HepG2 (cell line): ENCODE measurements at regions not wholly inside any gene's neighbourhood (a gene's known extent, or its start where the extent isn't known, plus 50 kb on each side); places are given as distances from the start of the nearest gene placed in this dataset.

Source experiments
- ATM ChIP-seq: fragments of 450-650 bp; IDR thresholded peaks from 2 replicates; pipeline ENCODE4 v1.7.1; 2017; ENCODE audit warnings: mild to moderate bottlenecking, borderline replicate concordance
- ELF3 ChIP-seq: IDR thresholded peaks from 2 replicates; pipeline ENCODE4 v1.6.1; 2016; ENCODE audit warnings: missing genetic modification reagents, missing compliant biosample characterization
- FOXK2 ChIP-seq: fragments of 450-650 bp; IDR thresholded peaks from 2 replicates; pipeline ENCODE4 v1.6.1; 2016
- KLF11 ChIP-seq: IDR thresholded peaks from 2 replicates; pipeline ENCODE4 v1.6.1; 2016; ENCODE audit warnings: missing compliant biosample characterization
- MAFK ChIP-seq, 2 experiments: IDR thresholded peaks in 1 of 2; conservative IDR thresholded peaks in 1 of 2; 2 replicates each; pipeline ENCODE4 v1.6.1; 2011; ENCODE audit warnings: improper control_type of control experiment in 2 of 2, low read length in 2 of 2
- MBD4 ChIP-seq: IDR thresholded peaks from 2 replicates; pipeline ENCODE4 v1.6.1; 2012; ENCODE audit warnings: low read length, inconsistent platforms, borderline replicate concordance
- NR0B2 ChIP-seq: sonication (generic); formaldehyde crosslinking; IDR thresholded peaks from 2 replicates; pipeline ENCODE4 v1.4.0; 2020; ENCODE audit warnings: mild to moderate bottlenecking, missing genetic modification reagents
- ZBTB33 ChIP-seq: sonication (generic); formaldehyde crosslinking; IDR thresholded peaks from 2 replicates; pipeline ENCODE4 v1.4.0; 2020; ENCODE audit warnings: missing genetic modification reagents
- ZHX2 ChIP-seq, 2 experiments: sonication (generic) in 1 of 2; formaldehyde crosslinking in 1 of 2; IDR thresholded peaks; 2 replicates each; pipeline versions ENCODE4 v1.6.1 to v1.9.0; 2014 to 2022; ENCODE audit warnings: antibody characterized with exemption in 1 of 2, borderline replicate concordance in 1 of 2, inconsistent platforms in 1 of 2, low read depth in 1 of 2, missing genetic modification reagents in 1 of 2
- ZKSCAN8 ChIP-seq: IDR thresholded peaks from 2 replicates; pipeline ENCODE4 v1.6.1; 2016; ENCODE audit warnings: borderline replicate concordance, missing genetic modification reagents, missing compliant biosample characterization
- ZNF18 ChIP-seq: sonication (generic); formaldehyde crosslinking; IDR thresholded peaks from 2 replicates; pipeline ENCODE4 v1.8.0; 2022; ENCODE audit warnings: mild to moderate bottlenecking, missing genetic modification reagents; ENCODE audit not compliant: insufficient replicate concordance
- ZNF33B ChIP-seq: sonication (generic); formaldehyde crosslinking; IDR thresholded peaks from 2 replicates; pipeline ENCODE4 v1.5.1; 2020; ENCODE audit warnings: mild to moderate bottlenecking, missing genetic modification reagents
- ZNF737 ChIP-seq: sonication (generic); formaldehyde crosslinking; IDR thresholded peaks from 2 replicates; pipeline ENCODE4 v1.5.0; 2020; ENCODE audit warnings: missing genetic modification reagents, mild to moderate bottlenecking, borderline replicate concordance
- ZNF800 ChIP-seq: sonication (generic); formaldehyde crosslinking; IDR thresholded peaks from 2 replicates; pipeline ENCODE4 v1.4.0; 2020; ENCODE audit warnings: missing genetic modification reagents

- no peak for TF ChIP-seq ZBTB33 (CRISPR knock-in tag)
- 0 out of 4 replicates have a peak, but pooled peaks of 1 of the 2 experiments have one; percentile 0 for TF ChIP-seq MAFK (conservative IDR thresholded peaks at IDR 0.05 in 1 of 2, IDR thresholded peaks at IDR 0.05 in 1 of 2; ENCODE audit: low read length in 2 of 2)
- no peak for TF ChIP-seq ATM
- TF ChIP-seq KLF11 (CRISPR knock-in tag) = no peak
- 0 out of 2 replicates have a peak, but pooled peaks have one; percentile 31 for TF ChIP-seq ZNF33B (CRISPR knock-in tag)
- TF ChIP-seq ELF3 (CRISPR knock-in tag) = no peak
- no peak for TF ChIP-seq ZNF18 (CRISPR knock-in tag)
- no peak for TF ChIP-seq MBD4
- 0 out of 2 replicates have a peak, but pooled peaks have one; percentile 21 for TF ChIP-seq ZKSCAN8
- no peak for TF ChIP-seq ZNF737 (CRISPR knock-in tag)
- TF ChIP-seq NR0B2 = no peak
- no peak for TF ChIP-seq ZHX2 (IDR thresholded peaks at IDR 0.05; ENCODE audit: low read depth)
- TF ChIP-seq ZHX2 (CRISPR knock-in tag; IDR thresholded peaks at IDR 0.05; ENCODE audit: borderline replicate concordance) = no peak
- TF ChIP-seq FOXK2 = no peak
- TF ChIP-seq ZNF800 (CRISPR knock-in tag) = 0 out of 2 replicates have a peak, but pooled peaks have one; percentile 33
These were observed 106.8 kb upstream of the SPATA13 start (continued) for GRCh38 chr13:24053519-24054251.
